PFSK-1 (cell line): ENCODE measurements at regions not wholly inside any gene's neighbourhood (a gene's known extent, or its start where the extent isn't known, plus 50 kb on each side); places are given as distances from the start of the nearest gene placed in this dataset.

Source experiments
- FOXP2 ChIP-seq: optimal IDR thresholded peaks from 2 replicates; pipeline ENCODE3; 2011; ENCODE audit warnings: borderline replicate concordance, control low read depth, inconsistent platforms; ENCODE audit not compliant: insufficient read depth; ENCODE audit errors: extremely low read length, extremely low read depth
- POLR2AphosphoS5 ChIP-seq: IDR thresholded peaks from 2 replicates; pipeline ENCODE4 v1.6.1; 2012; ENCODE audit warnings: low read depth, mild to moderate bottlenecking, control low read depth, low read length, moderate library complexity
- REST ChIP-seq, 2 experiments: IDR thresholded peaks; 2 replicates each; pipeline versions ENCODE4 v1.6.1 to v1.8.0; 2011 to 2012; ENCODE audit warnings: low read depth in 2 of 2, low read length in 2 of 2, control low read depth in 1 of 2, inconsistent platforms in 1 of 2, mild to moderate bottlenecking in 1 of 2, moderate library complexity in 1 of 2; ENCODE audit not compliant: insufficient read depth in 1 of 2
- SIN3A ChIP-seq: IDR thresholded peaks from 2 replicates; pipeline ENCODE4 v1.6.1; 2012; ENCODE audit warnings: mild to moderate bottlenecking, low read length, moderate library complexity, borderline replicate concordance; ENCODE audit not compliant: insufficient read depth
- TAF1 ChIP-seq: IDR thresholded peaks from 2 replicates; pipeline ENCODE4 v1.6.1; 2012; ENCODE audit warnings: low read length, control low read depth, borderline replicate concordance; ENCODE audit not compliant: insufficient read depth

GRCh38 chr7:80259-81067, 111.9 kb upstream of the FAM20C start:
- no peak for TF ChIP-seq FOXP2
- TF ChIP-seq TAF1: no peak
- TF ChIP-seq POLR2AphosphoS5: no peak
- TF ChIP-seq SIN3A: no peak
- no peak for TF ChIP-seq REST (IDR thresholded peaks at IDR 0.05; ENCODE audit: insufficient read depth in 1 of 2, low read depth in 2 of 2, low read length in 2 of 2)

- no peak for TF ChIP-seq SIN3A
Measured at GRCh38 chr7:81068-81925, 111.1 kb upstream of the FAM20C start.

GRCh38 chr7:81926-82756, 110.2 kb upstream of the FAM20C start:
- TF ChIP-seq FOXP2 (no peak), REST (IDR thresholded peaks at IDR 0.05; ENCODE audit: insufficient read depth in 1 of 2, low read depth in 2 of 2, low read length in 2 of 2) (no peak), SIN3A (no peak), POLR2AphosphoS5 (no peak), TAF1 (no peak)

GRCh38 chr7:82757-83155, 109.6 kb upstream of the FAM20C start:
- TF ChIP-seq POLR2AphosphoS5 (no peak), FOXP2 (no peak), REST (IDR thresholded peaks at IDR 0.05; ENCODE audit: insufficient read depth in 1 of 2, low read depth in 2 of 2, low read length in 2 of 2) (no peak), SIN3A (no peak), TAF1 (no peak)

GRCh38 chr7:83441-83840, 108.9 kb upstream of the FAM20C start:
- TF ChIP-seq REST (IDR thresholded peaks at IDR 0.05; ENCODE audit: insufficient read depth in 1 of 2, low read depth in 2 of 2, low read length in 2 of 2) (no peak), TAF1 (no peak), SIN3A (no peak), FOXP2 (no peak), POLR2AphosphoS5 (no peak)
